ENCODE measurements at regions not wholly inside any gene's neighbourhood (a gene's known extent, or its start where the extent isn't known, plus 50 kb on each side); places are given as distances from the start of the nearest gene placed in this dataset.
"Not testable (repeated sequence)": the region's sequence is repeated elsewhere in the genome, so short reads cannot be mapped to it uniquely, and the experiment has no call there.

GRCh38 chr5:50898966-50899365, 232.5 kb downstream of the PARP8 start:
- DNase-seq (ENCODE audit: low read depth), result no peak

DNA sequence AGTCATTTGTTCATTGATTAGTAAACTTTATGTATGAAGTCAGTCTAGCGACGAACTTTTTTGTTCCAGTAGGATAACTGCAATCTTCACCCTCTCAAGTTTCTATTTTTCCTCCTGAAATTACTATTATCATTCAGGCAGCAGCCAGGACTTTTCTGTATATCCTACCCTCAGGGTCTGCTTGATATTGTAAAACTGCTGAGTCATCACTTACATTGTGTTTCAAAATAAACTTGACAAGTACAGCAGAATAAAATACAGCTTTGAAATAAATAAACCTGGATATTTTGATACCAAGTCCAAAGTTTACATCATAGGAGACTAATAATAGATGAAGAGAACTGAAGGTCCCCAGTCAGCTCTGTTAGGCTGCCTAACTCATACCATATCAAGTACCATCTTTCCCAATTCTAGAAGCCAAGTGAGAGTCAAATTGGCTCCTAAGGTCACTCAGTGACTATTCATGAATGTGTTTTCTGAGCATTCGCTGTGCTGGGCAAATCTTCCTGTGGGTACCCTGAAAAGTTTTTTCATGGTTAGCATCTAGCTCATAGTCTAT, 234.6 kb downstream of the PARP8 start:
- no peak for DNase-seq (ENCODE audit: low read depth)

- DNase-seq (ENCODE audit: low read depth), result no peak
These were observed 237.2 kb downstream of the PARP8 start for GRCh38 chr5:50903651-50904050.

DNA sequence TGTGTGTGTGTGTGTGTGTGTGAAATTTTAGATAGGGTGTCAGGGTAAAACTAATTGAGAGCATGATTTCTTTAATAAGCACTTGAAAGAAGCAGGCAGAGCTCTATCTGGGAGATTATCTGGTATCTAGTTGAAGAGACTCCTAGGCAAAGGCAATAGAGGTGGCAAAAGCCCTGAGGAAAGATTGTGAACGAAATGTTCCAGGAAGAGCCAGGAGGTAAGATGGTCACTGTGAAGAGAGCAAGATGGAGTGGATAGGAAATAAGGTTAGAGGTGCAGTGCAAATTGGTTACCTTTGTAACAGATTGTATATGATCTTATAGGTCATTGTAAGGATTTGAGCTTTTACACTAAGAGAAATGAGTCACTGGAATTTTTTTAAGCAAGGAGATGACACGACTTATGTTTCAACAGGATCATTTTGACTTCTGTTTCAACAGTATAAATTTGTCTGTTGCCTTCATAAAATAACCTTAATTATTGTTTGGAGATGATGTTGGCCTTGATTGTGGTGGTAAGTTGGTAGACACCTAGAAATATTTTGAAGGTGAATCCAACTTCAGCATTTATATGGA, 239.6 kb downstream of the PARP8 start:
- no peak for DNase-seq (ENCODE audit: low read depth)

DNA sequence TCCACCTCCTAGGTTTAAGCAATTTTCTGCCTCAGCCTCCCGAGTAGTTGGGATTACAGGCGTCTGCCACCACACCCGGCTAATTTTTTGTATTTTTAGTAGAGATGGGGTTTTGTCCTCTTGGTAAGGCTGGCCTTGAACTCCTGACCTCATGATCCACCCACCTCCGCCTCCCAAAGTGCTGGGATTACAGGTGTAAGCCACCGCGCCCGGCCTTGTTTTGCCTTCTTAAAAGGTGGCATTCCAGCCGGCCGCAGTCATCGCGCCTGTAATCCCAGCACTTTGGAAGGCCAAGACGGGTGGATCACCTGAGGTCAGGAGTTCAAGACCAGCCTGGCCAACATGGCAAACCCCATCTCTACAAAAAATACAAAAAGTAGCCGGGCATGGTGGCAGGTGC, 253.7 kb downstream of the PARP8 start:
- DNase-seq (ENCODE audit: low read depth), result not testable (repeated sequence)

DNA sequence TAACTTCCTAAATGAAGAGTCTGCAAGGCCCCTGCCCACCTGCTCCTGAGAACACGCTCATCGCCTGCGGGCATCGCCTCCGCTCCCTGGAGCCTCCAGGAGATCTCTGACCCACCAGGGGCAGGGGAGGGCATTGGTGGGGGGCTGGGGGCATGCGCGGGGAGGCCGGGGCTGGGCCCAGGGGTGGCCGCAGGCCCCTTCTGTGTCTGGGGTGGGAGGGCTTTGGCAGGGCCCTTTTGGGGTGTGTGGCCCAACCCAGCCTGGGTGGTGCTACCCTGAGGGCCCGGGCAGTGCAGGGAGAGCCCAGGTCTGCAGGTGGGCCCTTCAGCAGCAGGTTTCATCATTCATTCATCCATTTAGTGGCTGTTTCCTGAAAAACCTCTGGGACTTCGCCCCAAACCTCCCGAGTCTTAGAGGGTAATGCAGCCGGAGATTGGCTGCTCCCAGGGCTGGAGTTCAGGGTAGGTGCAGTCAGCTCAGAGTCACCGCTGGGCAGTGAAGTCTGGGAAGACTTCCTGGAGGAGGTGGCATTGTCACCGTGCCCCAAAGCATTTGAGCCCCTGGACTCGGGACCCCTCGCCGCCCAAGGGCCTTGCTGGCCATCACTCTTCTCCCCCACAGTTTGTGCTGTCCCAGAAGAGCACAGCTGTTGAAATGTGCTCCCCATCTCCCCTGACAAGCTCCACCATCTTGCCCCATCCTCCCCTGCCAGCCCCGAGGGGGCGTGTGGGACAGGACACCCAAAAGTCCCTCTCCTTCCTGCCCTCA, 255.1 kb downstream of the PARP8 start:
- no peak for DNase-seq (ENCODE audit: low read depth)

GRCh38 chr5:50922134-50922941, 255.9 kb downstream of the PARP8 start:
- not testable (repeated sequence) for DNase-seq (ENCODE audit: low read depth)

DNA sequence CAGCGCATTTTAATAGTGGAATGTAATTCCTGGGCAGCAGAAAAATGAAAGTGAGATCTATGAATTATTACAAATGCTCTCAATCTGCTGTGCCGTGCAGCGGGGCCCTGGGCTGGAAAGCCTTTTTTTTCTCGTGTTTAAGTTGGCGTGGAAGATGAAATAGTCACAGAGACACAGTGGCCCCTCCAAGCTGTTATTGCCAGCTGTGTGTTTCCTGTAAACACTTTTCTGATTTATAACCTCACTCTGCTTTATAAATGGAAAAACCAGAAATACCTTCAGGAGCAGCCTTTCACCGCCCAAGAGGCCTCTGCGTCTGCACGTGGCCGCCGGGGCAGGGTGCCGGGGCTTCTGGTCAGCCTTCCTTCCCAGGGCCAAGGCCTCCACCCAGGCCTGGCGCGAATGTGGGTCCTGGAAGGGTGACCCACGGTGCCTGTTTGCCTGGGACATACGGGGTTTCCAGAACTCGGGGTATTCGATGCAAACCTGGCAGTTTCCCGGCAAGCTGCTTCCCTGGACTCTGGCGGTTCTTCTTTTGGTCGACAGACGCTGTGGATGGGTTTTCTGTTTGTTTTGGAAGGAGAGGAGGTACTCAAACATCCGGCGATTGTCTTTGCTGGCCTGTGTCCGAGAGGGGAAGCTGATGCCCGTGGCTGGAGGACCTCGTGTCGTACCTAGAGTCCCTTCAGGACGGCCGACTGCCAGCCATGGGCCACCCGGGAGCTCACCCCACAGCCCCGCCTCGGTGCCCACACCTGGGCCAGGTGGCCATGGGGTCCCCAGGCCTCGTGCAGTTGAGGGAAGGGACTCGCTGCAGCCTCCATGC, 256.7 kb downstream of the PARP8 start:
- no peak for DNase-seq (ENCODE audit: low read depth)

- DNase-seq (ENCODE audit: low read depth), result no peak
These were observed 257.5 kb downstream of the PARP8 start for GRCh38 chr5:50923768-50924494.

- DNase-seq (ENCODE audit: low read depth), result no peak
These were observed 261.5 kb downstream of the PARP8 start for GRCh38 chr5:50927953-50928352.

DNA sequence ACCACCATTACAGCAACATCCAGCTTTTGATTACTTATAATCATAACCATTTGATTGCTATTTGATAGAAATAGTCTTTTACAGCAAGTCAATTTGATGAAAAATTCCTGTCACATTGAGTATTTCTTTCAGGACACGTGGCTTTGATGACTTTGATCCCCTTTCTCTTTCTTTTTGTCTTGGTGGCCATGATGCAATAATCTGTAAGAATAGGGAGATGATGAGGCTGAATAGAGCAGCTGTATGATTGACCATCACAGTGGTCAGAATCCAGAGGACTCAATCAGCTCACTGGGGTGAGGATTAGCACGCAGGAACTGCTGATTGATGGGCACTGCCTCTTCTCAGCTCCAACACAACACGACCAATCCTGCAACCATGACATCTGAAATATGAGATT, 262.7 kb downstream of the PARP8 start:
- no peak for DNase-seq (ENCODE audit: low read depth)

GRCh38 chr5:50934343-50934742, 267.9 kb downstream of the PARP8 start:
- DNase-seq (ENCODE audit: low read depth), result no peak

DNA sequence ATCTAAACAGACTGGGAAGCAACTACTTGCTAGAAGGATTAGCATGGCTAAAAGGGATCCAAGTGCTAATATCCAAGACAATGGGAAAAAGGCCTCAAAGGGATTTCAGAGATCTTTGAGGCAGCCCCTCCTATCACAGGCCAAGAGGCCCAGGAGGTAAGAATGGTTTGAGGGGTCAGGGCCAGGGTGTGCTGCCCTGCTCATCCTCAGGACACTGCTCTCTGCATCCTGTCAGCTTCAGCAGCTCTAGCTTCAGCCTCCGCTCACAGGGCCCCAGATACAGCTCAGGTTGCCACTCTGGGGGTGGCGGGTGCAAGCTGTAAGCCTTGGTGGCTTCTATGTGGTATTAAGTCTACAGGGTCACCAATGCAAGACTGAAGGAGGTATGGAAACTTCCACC, 278.7 kb downstream of the PARP8 start:
- DNase-seq (ENCODE audit: low read depth), result no peak

GRCh38 chr5:50947906-50948683, 281.7 kb downstream of the PARP8 start:
- no peak for DNase-seq (ENCODE audit: low read depth)

GRCh38 chr5:50953290-50953689, 286.9 kb downstream of the PARP8 start:
- no peak for DNase-seq (ENCODE audit: low read depth)

- DNase-seq (ENCODE audit: low read depth), result no peak
These were observed 292.5 kb downstream of the PARP8 start for GRCh38 chr5:50958852-50959457.

GRCh38 chr5:50962934-50963872, 296.8 kb downstream of the PARP8 start:
- peak; percentile 62 for DNase-seq (ENCODE audit: low read depth)

DNA sequence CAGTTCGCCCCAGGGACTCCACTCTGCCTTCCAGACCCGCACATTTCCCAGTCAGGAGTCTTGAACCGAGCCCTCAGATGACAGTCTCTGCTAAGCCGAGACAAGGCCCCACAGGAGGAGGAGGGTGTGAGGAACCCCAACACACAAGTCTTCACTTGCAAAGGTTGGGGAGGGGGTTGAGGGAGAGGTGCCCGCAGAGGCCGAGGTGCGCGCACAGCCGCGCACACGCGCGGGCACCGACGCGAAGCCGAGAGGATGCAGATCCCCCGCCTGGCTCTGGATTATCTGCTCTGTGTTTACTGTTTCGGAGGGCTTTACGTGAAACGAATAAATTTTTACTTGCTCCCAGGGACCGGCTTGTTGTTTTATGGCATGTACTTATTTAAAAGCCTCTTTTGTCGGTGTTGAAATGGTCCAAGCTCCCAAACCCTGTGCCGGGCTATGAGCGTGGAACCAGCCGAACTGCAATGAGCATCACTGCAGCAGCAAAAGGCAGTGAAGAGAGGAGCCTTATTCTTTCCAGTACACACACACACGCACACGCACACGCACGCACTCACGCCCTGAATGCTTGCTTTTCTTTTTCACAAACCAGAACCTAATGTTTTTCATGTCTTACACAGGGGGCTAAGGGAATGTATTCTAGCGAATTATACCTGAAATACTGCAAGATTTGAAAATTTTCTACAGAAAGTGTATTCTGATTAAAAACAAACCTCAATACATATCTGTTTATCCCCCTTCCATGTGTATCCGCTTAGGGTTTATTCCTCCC, 297.7 kb downstream of the PARP8 start:
- DNase-seq (ENCODE audit: low read depth), result no peak

All from activated T-cell treated with anti-CD3 and anti-CD28 coated beads for 48 hours (primary cell).